NCI-H446 (cell line): ENCODE measurements at regions not wholly inside any gene's neighbourhood (a gene's known extent, or its start where the extent isn't known, plus 50 kb on each side); places are given as distances from the start of the nearest gene placed in this dataset.

Experiments used
- DNase-seq, 2 experiments: peaks; one replicate each; lab custom pipeline; 2025; lab: John Stamatoyannopoulos, UW

DNA sequence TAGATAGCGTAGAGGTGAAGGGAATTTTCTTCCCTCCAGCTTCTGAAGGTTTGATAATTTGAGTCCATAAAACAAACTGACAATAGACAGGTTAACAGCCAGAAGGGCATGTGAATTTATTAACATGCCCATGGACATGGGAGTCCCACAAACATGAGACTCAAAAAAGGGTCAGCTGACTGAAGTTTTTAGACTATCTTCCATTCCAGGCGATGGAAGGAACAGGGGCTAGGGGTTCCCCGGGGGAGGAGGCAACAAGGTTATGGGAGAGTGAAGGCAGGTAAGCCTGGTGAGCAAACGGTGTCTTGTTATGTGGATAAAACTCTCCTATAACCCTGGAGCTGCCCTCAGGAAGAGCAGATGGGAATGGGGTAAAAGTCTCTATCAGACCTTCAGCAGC lies 81.5 kb upstream of the SORBS2 start:
- no peak for DNase-seq

DNA sequence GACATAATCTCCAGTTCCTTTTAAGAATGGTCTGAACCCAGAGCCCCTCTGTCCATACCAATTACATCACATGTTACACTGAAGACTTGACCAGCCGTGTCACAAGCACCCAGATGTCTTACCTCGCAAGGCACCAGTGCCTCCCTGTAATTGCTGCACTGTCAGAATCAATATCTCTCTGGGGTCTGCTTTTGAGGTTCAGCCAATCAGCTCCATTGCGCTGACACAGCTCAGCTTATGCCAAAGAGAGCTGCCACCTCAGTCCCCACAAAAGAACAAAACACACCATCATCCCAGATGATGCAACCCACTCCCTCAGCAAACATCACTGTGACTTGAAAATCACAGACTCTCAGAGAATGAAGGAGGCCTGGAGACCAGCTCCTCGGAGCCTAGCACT lies 82.5 kb upstream of the SORBS2 start:
- DNase-seq = no peak

DNA sequence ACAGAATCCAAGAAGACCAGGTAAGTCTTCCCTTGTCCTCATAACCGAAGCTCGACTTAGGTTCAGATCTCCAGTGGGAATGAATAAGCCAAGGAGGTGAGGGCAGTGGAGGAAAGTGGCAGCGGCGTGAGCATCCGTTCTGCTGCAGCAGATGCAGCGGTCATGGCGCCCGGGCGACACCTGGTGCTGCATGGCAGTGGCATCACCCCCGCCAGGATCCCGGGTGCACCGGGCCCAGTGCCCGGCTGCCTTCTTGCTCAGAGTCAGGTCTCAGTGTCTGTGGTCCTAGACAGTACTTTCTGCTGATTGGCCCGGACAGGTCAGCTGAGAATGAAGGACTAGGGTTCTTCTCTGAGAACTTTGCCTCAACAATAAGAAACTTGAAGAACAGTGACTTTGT lies 83.4 kb upstream of the SORBS2 start:
- DNase-seq = no peak

DNA sequence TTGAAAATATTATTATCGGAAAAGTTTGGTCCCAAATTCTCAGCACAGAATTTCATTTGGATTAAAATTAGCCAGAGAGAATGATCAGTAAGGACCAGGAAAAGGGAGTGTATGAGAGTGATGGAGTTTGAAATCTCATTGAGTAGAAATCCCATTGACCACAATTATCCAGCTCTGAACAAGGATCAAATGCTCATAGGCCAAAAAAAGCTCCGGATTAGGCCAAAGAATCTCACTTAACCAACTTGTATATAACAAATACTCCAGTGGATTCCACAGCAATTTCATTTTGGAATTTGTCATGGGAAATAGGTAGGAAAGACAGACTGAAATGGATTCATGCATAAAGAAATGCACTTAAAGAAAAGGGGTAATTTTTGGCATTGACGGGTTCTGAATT lies 83.9 kb upstream of the SORBS2 start:
- no peak for DNase-seq

DNA sequence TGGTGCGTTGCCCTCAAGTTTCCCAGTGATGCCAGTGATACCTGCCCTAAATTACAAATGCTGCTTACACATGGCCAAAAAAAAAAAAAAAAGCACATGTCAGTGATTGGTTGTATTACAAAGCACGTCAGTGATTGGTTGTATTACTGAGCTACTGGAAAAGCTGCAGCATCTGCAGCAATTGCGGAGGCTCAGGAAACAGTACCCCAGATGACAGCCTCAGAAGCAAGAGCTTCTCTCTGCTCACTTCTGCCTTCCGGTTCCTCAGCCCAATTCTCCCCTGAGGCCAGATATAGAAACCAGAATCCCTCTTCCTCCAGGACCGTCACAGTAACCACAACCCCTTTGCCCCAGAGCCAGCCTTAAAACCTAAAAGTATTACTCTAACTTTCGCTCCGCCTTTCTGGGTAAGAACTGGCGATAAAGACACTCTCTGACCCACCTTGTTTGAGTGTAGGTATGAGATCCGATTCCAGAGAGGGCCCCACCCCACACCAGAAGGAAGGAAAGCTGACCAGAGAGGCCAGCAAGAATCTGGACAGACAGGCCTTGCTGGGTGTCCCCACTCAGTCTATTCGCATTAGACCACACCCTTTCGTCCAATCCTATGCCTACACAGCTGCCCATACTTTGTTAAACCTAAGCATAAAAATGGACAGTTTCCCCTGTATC lies 85.0 kb upstream of the SORBS2 start:
- no peak for DNase-seq

DNA sequence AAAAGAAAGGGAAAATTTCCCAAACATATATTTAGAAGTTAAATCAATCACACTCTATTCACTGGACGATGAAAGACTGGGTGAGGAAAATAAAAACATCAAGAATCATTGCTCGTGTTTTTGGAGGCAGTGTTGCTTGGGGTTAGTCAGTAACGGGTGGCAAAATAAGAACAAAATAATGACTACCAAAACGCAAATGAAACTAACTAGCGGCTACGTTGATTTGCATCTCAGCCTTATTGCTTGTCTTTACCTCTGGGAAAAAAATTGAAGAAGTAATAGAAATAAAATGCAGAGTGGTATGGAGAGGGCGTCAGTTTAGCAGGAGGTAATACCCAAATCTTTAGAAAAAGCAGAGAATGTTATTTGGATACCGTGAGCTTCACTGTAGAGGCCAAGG lies 86.4 kb upstream of the SORBS2 start:
- no peak for DNase-seq

DNA sequence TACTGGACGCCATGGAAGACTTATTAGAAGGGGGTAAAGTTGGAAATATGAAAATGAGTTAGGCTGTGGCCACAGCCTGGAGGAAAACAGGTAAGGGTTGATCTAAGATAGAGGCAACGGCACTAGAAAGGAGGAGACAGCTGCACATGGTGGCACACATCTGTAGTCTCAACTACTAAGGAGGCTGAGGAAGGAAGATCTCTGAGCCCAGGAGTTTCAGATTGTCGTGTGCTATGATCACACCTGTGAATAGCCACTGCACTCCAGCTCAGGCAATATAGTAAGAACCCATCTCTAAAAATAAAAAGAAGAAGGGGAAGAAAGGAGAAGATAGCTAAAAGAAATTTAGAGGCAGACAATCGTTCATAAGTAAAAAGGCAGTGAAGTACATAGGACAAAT lies 87.8 kb upstream of the SORBS2 start:
- DNase-seq = no peak

DNA sequence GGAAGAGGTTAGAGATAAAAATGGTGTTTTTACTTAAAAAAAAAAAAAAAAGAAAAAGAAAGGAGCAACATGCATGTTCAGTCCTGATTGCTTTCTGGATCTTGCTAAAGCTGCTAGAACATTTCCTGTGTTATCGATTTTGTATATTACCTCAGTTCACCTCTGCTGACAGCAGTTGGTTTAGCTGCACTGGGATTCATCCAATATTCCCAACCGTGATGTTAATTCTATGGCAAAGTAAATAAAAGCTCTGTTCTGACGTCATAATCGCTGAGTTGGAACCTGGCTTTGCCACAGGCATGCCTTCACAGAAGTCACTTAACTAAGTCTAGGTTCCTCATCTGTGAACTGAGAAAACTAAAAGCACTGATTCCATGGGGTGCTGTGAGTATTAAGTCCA lies 90.7 kb upstream of the SORBS2 start:
- no peak for DNase-seq

DNA sequence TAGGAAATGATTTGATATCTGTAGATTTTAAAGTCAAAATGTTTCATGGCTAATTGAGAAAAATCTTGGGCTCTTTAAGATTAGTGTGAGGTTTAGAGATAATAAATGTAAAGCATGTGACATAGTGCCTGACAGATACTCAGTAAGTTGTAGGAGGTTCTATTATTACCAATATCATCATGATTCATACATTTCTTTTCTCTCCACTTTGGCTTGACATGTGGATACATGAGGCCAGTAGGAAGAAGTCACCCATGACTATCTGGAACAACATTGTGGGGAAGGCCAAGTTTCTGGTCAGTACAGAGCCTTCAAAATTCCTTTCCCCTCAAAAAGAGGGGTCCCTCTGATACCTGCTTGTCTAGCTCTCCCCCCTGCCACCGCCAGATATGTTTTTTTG lies 91.2 kb upstream of the SORBS2 start:
- no peak for DNase-seq

DNA sequence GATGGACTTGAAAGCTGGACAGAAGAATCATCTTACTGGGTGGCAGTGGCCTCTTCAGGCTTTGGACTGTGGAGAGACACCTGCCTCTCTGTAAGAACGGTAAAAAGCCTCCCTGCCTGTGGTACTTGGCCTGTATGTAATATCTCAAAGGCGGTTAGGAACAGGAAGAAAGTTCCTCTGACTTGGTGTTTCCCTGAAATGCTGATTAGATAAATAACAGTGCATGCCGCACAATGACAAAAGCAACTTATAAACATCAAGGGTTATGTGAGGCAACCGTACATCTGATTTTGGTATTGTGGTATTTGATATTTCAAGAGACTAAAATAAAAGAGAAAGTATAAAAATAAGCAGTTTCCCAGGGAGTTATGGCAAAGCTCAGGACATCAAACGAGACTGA lies 92.4 kb upstream of the SORBS2 start:
- DNase-seq = no peak

DNA sequence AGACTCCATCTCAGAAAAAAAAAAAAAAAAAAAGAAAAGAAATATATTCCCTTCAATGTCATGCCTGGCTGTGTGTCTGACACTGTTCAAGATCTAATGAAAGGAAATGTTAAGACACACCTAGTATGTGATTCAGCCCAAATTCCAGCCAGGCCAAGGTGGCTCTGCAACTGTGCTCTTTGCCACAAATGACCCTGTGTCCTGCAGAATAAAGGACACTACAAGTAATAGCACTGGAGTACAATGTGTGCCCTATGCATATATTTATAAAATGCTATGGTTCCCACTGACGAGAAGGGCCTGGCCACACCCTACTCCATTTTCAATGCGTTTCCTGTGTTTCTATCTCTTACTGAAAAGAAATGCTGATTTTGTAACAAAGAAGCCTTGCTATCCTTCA lies 98.0 kb upstream of the SORBS2 start:
- DNase-seq = no peak

DNA sequence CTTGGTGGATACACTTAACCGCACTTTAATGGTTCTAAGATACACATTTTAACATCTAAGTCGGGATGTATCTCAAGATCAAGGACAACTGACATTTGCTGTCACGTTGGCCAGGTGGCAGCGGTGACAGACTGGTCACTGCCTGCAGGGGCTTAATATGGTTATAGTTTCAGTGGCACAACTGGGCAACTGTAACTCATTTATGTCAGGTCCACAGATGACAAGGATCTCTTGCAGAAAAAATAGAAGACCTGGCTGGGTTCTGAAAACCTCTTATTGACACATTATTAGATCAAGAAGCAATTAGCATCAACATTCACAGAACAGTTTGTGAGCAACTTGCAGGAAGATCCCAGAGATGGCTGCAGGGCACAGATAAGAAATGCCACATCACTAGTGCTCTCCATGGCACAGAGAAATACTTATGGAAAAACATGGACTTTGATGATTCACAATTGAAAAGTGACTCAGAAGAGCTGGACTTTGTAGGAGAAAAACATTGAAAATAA lies 99.6 kb upstream of the SORBS2 start:
- DNase-seq = no peak

DNA sequence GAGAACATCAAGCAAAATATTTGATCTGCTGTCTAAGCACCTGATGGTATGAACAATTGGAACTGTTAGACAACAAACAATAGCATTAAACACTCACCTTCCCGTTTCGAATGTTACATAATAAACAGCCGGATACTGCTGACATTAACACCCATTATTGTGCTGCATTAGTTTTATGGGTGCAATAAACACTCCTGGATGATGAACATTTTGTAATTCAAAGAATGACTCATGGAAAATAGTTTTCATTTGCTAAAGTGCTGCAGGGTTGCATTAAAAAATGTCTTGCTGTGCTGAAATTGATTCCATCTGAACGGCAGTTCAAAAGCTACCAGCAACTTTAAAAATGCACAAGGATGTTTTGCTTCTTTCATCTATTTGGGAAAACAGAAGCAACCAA lies 100.8 kb upstream of the SORBS2 start:
- no peak for DNase-seq

DNA sequence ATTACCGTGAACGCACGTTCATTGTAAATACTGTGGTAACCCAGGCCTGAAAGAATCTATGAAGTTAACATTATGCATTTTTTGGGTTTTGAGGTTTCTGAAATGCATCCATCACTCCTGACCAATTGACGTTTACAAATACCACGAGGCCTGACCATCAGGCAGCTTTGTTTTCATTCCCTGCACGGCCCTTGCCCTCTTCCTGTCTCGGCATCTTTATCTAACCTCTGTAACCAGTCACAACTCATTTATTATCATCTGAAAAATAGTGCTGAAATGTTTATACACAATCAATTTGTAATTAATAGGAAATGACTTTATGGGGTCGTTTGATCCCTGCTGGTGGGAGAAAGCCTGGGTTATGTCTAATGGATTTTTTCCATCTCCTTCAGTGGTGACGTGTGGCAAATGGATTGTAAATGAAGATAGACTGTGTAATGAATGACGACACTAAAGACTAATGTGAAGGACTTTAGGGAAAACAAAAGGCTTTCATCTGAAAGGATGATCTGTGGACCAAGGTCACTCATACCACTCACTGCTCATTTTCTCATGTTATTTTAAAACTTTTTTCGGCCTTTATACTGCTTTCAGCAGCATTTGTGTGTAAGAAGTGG lies 102.7 kb upstream of the SORBS2 start:
- DNase-seq = no peak

DNA sequence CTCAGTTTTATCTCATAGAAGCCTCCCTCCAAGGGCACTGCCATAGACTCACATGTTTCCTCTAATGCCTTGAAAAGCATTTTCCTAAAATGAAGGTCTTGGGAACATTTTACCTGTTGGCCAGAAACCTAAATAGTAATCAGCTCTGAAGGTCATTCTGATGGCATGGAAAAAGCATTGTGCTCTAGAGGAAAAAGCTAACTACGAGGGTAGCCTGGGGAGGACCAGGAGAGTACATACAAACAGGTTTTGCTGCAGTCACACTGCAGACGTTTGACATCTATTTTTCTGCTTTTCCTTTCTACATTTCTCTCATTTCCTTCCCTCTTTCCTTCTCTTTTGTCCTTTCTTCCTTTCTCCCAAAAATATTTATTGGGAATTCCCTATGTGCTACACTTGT lies 103.3 kb upstream of the SORBS2 start:
- DNase-seq = no peak

DNA sequence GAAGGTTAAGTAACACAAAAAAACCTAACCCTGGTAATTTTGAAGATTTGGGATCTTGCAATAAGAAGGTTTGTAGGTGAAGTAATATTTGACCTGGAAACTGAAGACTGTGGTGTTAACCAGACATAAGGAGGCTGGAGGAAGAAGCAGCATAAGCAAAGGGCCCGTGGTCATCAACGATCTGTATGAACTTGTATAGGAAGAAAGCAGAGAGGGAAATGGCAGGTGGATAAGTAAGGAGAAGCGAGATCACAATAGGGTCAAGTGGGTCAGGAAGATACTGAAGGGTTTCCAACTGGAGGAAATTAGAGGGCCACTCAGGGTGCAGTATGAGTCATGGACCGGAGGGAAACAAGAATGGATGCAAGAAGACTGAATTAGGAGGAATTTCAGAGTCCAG lies 103.8 kb upstream of the SORBS2 start:
- no peak for DNase-seq

DNA sequence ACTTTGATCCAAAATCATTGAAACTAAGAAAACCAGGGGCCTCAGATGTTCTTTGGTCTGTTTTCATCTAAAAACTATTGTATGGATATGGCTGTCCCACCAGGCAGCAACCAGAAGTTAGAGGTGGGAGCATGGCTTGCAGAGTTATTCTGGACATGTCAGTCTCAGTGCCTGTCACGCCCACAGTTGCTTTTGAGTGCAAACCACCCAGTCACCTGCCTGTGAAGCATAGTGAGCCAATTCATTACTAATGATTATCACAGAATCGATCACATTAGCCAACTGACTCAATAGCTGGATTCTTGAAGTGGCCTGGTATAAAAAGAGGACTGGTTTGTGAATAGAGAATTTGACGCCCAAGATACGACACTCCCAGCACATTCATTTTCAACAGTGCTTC lies 104.2 kb upstream of the SORBS2 start:
- DNase-seq = no peak

DNA sequence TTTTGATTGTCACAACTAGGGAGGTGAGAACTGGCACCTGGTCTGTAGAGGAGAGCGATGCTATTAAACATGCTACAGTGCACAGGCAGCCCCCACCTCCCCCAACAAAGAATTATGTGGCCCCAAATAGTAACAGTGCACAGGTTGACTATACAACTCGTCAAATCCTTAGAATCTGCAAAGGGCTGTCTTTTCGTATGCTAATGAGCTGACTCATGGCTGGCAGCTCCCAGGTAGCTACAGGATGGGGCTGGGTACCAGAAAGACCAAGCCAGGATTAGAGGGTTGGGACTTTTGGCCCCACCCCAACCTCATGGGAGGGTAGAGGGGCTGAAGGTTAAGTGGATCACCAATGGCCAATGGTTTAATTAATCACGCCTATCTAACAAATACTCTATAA lies 104.7 kb upstream of the SORBS2 start:
- DNase-seq = no peak

DNA sequence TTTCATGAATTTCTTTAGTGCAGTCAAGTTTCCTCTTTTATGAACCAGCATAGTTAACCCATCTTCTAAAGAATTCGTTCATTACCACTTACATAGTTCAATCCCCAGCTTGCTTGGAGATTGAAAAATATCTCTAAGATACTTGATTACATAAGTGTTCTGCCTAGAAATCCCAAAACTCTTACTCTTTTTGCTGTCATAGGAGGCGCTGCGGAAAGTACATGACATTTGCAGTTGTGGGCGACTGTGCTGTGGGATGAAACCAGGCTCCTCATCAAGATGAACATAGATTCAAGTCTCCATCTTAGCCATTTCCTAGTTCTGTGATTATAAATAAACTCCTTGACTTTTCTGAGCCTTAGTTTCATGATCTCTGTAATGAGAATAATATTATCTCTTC lies 107.1 kb upstream of the SORBS2 start:
- DNase-seq = no peak

DNA sequence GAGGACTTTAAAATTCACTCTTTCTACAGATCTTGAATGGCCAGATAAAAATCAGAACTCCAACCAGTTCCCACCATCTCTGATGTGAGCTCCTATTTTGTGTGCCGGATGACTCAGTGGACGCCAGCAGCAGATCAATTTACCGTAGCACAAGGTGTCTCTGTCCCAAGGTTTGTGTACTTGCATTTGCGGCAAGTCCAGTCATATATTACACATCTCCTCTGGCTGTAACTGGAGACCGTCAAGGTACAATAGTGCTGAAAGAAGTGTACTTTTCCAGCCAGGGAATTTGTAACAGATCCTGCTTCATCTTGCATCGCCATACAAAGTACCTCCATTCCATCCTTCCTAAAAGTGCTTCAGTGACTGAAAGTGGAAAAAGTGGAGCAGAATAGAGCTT lies 108.2 kb upstream of the SORBS2 start:
- DNase-seq = no peak

DNA sequence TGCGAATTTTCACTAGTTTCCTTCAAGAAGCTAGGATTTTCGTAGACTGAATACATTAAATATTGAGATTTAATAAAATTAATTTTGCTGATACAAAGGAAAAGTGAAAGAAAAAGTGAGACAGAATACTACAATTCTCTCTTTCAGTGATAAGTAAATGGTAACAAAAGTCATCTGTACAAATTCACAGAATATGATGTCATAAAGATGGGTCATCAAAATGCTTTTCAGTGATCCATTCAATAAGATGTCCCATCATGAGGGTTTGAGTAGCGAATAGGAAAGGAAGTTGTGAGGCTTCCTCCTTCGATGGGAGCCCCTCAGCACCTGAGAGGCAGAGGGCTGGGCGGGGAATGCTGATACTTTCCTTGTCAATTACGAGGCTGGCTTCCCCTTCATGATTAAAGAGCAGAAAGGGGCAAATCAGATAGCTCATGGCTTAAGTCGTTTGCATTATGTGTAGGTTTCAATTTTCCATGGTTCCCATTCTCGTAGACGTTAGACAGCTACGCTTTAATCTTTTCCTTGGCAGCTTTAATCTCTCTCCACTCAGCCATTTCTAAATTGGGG lies 108.8 kb upstream of the SORBS2 start:
- DNase-seq = no peak

DNA sequence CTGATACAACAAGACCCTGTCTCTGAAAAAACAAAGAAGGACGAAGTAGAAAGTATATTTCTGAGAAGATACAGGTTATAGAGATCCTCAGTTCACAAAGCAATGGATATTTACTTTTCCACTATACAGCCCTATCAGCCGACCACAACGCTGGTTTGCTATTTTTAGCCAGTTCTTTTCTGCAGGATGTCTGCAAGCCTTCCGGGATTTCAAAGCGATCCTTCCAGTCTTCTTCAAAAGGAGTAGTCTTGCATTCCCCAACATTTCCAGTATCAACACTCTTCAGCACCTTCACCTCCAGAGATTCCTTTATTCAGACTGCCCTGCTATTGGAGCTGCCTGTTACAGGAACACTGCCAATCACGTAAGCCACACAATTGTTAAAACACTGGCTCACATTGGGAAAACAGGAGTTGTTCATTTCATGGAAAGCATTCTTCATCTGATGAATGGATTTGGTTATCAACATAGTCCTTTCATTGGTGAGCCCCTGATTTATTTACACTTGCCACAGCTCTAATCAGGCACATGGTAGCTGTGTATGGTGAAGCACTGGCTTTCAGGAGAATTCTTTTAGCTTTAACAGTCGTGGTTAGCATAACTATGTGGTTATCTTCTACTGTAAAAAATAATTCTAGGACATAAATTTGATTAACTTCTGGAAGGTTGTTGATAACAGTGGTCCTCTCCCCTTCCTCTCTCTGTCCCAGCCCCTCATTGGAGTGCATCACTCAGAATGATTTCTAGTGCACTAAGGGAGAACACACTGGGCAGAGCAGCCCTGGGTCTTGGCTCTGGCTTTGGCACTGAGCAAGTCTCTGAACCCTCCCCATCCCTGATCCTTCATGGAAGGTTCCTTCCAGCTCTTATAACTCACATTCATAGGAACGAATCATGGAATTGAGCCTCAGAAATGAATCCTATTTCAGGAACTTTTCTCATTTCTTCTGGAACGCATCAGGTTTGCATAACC lies 109.9 kb upstream of the SORBS2 start:
- DNase-seq = no peak
